H1 (cell line): ENCODE measurements at regions not wholly inside any gene's neighbourhood (a gene's known extent, or its start where the extent isn't known, plus 50 kb on each side); places are given as distances from the start of the nearest gene placed in this dataset.

Experiments
- CTCF ChIA-PET: fragments of 300-600 bp; sonication (Branson Sonifier 250); formaldehyde crosslinking; loops from one replicate; lab custom pipeline; 2021; ENCODE audit not compliant: partially characterized antibody; lab: Charles Lee
- POLR2A ChIA-PET: fragments of 300-600 bp; sonication (Branson Sonifier 250); formaldehyde crosslinking; loops from one replicate; lab custom pipeline; 2021; ENCODE audit warnings: inconsistent platforms; ENCODE audit not compliant: partially characterized antibody; lab: Charles Lee
- DNase-seq, 2 experiments: peaks; one replicate each; pipeline versions ENCODE4 v3.0.0 to v3.0.0-alpha.2; 2010 to 2022; ENCODE audit warnings: low spot score in 2 of 2, low read depth in 1 of 2, mixed read lengths in 1 of 2
- FAIRE-seq: peaks from 2 replicates; lab custom pipeline; 2011; peaks lifted over from hg19 to GRCh38; lab: Jason Lieb, UNC
- H2AFZ ChIP-seq: 2 replicates; pipeline ENCODE4 v1.8.1; 2012; ENCODE audit warnings: low read length, inconsistent platforms
- H2AK5ac ChIP-seq: 2 replicates; pipeline ENCODE4 v1.6.1; 2013; ENCODE audit warnings: low read depth, low read length
- H2BK120ac ChIP-seq: replicated peaks from 2 replicates; pipeline ENCODE3; 2013; ENCODE audit warnings: low read depth, low read length, inconsistent platforms
- H2BK12ac ChIP-seq: 2 replicates; pipeline ENCODE4 v1.6.1; 2013; ENCODE audit warnings: low read depth, low read length
- H2BK15ac ChIP-seq: 2 replicates; pipeline ENCODE4 v1.6.1; 2013; ENCODE audit warnings: low read length
- H2BK20ac ChIP-seq: 2 replicates; pipeline ENCODE4 v1.6.1; 2013; ENCODE audit warnings: low read length
- H2BK5ac ChIP-seq: 2 replicates; pipeline ENCODE4 v1.6.1; 2013; ENCODE audit warnings: low read depth, low read length
- H3K14ac ChIP-seq: 2 replicates; pipeline ENCODE4 v1.6.1; 2013; ENCODE audit warnings: inconsistent platforms; ENCODE audit not compliant: insufficient read length
- H3K18ac ChIP-seq: 2 replicates; pipeline ENCODE4 v1.6.1; 2013; ENCODE audit warnings: low read length; ENCODE audit errors: extremely low read depth
- H3K23ac ChIP-seq: 2 replicates; pipeline ENCODE4 v1.6.1; 2013; ENCODE audit warnings: inconsistent platforms; ENCODE audit not compliant: insufficient read length
- H3K23me2 ChIP-seq: 2 replicates; pipeline ENCODE4 v1.6.1; 2013; ENCODE audit warnings: low read depth, low read length
- H3K27ac ChIP-seq: 2 replicates; pipeline ENCODE4 v1.6.1; 2011; ENCODE audit warnings: low read depth, low read length, inconsistent platforms
- H3K27me3 ChIP-seq, 4 experiments: replicated peaks in 1 of 4; 1 replicate in 1 of 4; 2 replicates in 3 of 4; pipeline versions ENCODE4 v1.6.1 to v1.8.1; 2011 to 2013; ENCODE audit warnings: low read length in 3 of 4, mild to moderate bottlenecking in 3 of 4, inconsistent platforms in 2 of 4, mixed read lengths in 2 of 4, moderate library complexity in 1 of 4; ENCODE audit not compliant: control insufficient read depth in 3 of 4, insufficient read depth in 3 of 4; ENCODE audit errors: extremely low read depth in 1 of 4
- H3K36me3 ChIP-seq, 4 experiments: 2 replicates each; pipeline versions ENCODE4 v1.6.1 to v1.8.1; 2011 to 2013; ENCODE audit warnings: mild to moderate bottlenecking in 4 of 4, low read length in 3 of 4, moderate library complexity in 2 of 4, control low read depth in 1 of 4, inconsistent platforms in 1 of 4; ENCODE audit not compliant: insufficient read depth in 4 of 4, control insufficient read depth in 2 of 4
- H3K4ac ChIP-seq: replicated peaks from 2 replicates; pipeline ENCODE3; 2013; ENCODE audit warnings: low read length, low read depth, mixed read lengths, inconsistent platforms; ENCODE audit not compliant: insufficient read length
- H3K4me1 ChIP-seq, 4 experiments: replicated peaks in 1 of 4; 1 replicate in 1 of 4; 2 replicates in 3 of 4; pipeline versions ENCODE4 v1.6.1 to v1.8.1; 2011 to 2013; ENCODE audit warnings: low read length in 3 of 4, inconsistent platforms in 2 of 4, mixed read lengths in 1 of 4; ENCODE audit not compliant: insufficient read depth in 4 of 4, control insufficient read depth in 3 of 4
- H3K4me2 ChIP-seq, 2 experiments: 2 replicates each; pipeline versions ENCODE4 v1.6.1 to v1.8.1; 2011 to 2013; ENCODE audit warnings: low read depth in 2 of 2, low read length in 2 of 2, control low read depth in 1 of 2, inconsistent platforms in 1 of 2, mild to moderate bottlenecking in 1 of 2; ENCODE audit not compliant: insufficient read depth in 1 of 2
- H3K4me3 ChIP-seq, 4 experiments: fragments of 200-600, 300-600 bp in 1 of 4; sonication (generic), shearing (Covaris generic), sonication (Bioruptor Twin) in 1 of 4; 2 replicates each; pipeline versions ENCODE4 v1.5.1 to v1.8.1; 2011 to 2016; ENCODE audit warnings: low read length in 4 of 4, low read depth in 3 of 4, control low read depth in 2 of 4, inconsistent platforms in 2 of 4, mild to moderate bottlenecking in 2 of 4, mixed read lengths in 1 of 4, moderate library complexity in 1 of 4; ENCODE audit not compliant: insufficient read depth in 2 of 4; ENCODE audit errors: extremely low read depth in 1 of 4
- H3K56ac ChIP-seq: replicated peaks from 2 replicates; pipeline ENCODE3; 2013; ENCODE audit warnings: low read depth, mild to moderate bottlenecking, mixed read lengths, low read length, inconsistent platforms; ENCODE audit not compliant: insufficient read length
- H3K79me1 ChIP-seq: 2 replicates; pipeline ENCODE4 v1.6.1; 2013; ENCODE audit warnings: low read depth, low read length, control low read depth
- H3K79me2 ChIP-seq, 2 experiments: 2 replicates each; pipeline versions ENCODE4 v1.6.1 to v1.8.1; 2012 to 2013; ENCODE audit warnings: low read length in 2 of 2, mild to moderate bottlenecking in 2 of 2, inconsistent platforms in 1 of 2; ENCODE audit not compliant: insufficient read depth in 2 of 2, control insufficient read depth in 1 of 2
- H3K9ac ChIP-seq, 4 experiments: replicated peaks in 1 of 4; 1 replicate in 1 of 4; 2 replicates in 3 of 4; pipeline versions ENCODE4 v1.6.1 to v1.8.1; 2011 to 2013; ENCODE audit warnings: low read depth in 3 of 4, low read length in 3 of 4, control low read depth in 2 of 4, mild to moderate bottlenecking in 2 of 4, moderate library complexity in 2 of 4, inconsistent platforms in 1 of 4; ENCODE audit errors: extremely low read depth in 1 of 4
- H3K9me3 ChIP-seq, 2 experiments: 2 replicates each; pipeline versions ENCODE4 v1.6.1 to v1.8.1; 2012 to 2013; ENCODE audit warnings: mild to moderate bottlenecking in 2 of 2, moderate library complexity in 2 of 2, control low read depth in 1 of 2, inconsistent platforms in 1 of 2, low read depth in 1 of 2, low read length in 1 of 2, mixed read lengths in 1 of 2; ENCODE audit not compliant: insufficient read depth in 2 of 2
- H4K20me1 ChIP-seq, 2 experiments: replicated peaks in 1 of 2; 2 replicates each; pipeline versions ENCODE3 to v1.8.1; 2011 to 2013; ENCODE audit warnings: inconsistent platforms in 2 of 2, low read length in 2 of 2, mild to moderate bottlenecking in 1 of 2; ENCODE audit not compliant: insufficient read depth in 2 of 2, control insufficient read depth in 1 of 2
- H4K5ac ChIP-seq: 2 replicates; pipeline ENCODE4 v1.6.1; 2013; ENCODE audit warnings: low read length, low read depth, mixed read lengths, inconsistent platforms; ENCODE audit not compliant: insufficient read length
- H4K8ac ChIP-seq: 2 replicates; pipeline ENCODE4 v1.8.0; 2013; ENCODE audit warnings: mild to moderate bottlenecking, moderate library complexity, low read length, inconsistent platforms; ENCODE audit not compliant: insufficient read depth; ENCODE audit errors: extremely low read depth
- H4K91ac ChIP-seq: replicated peaks from 2 replicates; pipeline ENCODE3; 2013; ENCODE audit warnings: low read length, mixed read lengths, inconsistent platforms; ENCODE audit not compliant: insufficient read length
- CTCF ChIP-seq, 3 experiments: IDR thresholded peaks; 1 replicate in 2 of 3; 2 replicates in 1 of 3; pipeline versions ENCODE4 v1.5.1 to v1.6.1; 2011; ENCODE audit warnings: low read length in 3 of 3, mild to moderate bottlenecking in 3 of 3, inconsistent platforms in 2 of 3, low read depth in 1 of 3, moderate library complexity in 1 of 3; ENCODE audit not compliant: insufficient read depth in 1 of 3; ENCODE audit errors: control extremely low read depth in 1 of 3
- NRF1 ChIP-seq: IDR thresholded peaks from 2 replicates; pipeline ENCODE4 v1.6.1; 2011; ENCODE audit warnings: mild to moderate bottlenecking, low read depth, low read length, improper control_type of control experiment
- POLR2A ChIP-seq, 2 experiments: IDR thresholded peaks; 1 replicate in 1 of 2; 2 replicates in 1 of 2; pipeline ENCODE4 v1.6.1; 2011; ENCODE audit warnings: low read depth in 2 of 2, low read length in 2 of 2, mild to moderate bottlenecking in 2 of 2; ENCODE audit errors: control extremely low read depth in 1 of 2
- RAD21 ChIP-seq, 2 experiments: IDR thresholded peaks in 1 of 2; conservative IDR thresholded peaks in 1 of 2; 2 replicates each; pipeline ENCODE4 v1.6.1; 2011; ENCODE audit warnings: low read depth in 2 of 2, low read length in 2 of 2, improper control_type of control experiment in 1 of 2, inconsistent platforms in 1 of 2, mild to moderate bottlenecking in 1 of 2, moderate library complexity in 1 of 2
- TEAD4 ChIP-seq: IDR thresholded peaks from 2 replicates; pipeline ENCODE4 v1.6.1; 2012; ENCODE audit warnings: low read depth, low read length, inconsistent platforms, mixed read lengths
- WGBS, 2 experiments: shearing (Covaris generic) in 1 of 2; methylation state at CpG; one replicate each; pipeline versions ENCODE4 v1.1.6 to v1.1.7; 2013 to 2015; ENCODE audit warnings: low lambda C conversion rate in 2 of 2, mixed read lengths in 2 of 2, inconsistent platforms in 1 of 2, low coverage in 1 of 2, missing lambda C conversion rate in 1 of 2; ENCODE audit not compliant: insufficient replicate concordance in 2 of 2, insufficient coverage in 1 of 2, insufficient read length in 1 of 2; ENCODE audit errors: extremely low coverage in 1 of 2, missing lambda C conversion rate in 1 of 2; 5-methylcytosine and 5-hydroxymethylcytosine counted together

DNA sequence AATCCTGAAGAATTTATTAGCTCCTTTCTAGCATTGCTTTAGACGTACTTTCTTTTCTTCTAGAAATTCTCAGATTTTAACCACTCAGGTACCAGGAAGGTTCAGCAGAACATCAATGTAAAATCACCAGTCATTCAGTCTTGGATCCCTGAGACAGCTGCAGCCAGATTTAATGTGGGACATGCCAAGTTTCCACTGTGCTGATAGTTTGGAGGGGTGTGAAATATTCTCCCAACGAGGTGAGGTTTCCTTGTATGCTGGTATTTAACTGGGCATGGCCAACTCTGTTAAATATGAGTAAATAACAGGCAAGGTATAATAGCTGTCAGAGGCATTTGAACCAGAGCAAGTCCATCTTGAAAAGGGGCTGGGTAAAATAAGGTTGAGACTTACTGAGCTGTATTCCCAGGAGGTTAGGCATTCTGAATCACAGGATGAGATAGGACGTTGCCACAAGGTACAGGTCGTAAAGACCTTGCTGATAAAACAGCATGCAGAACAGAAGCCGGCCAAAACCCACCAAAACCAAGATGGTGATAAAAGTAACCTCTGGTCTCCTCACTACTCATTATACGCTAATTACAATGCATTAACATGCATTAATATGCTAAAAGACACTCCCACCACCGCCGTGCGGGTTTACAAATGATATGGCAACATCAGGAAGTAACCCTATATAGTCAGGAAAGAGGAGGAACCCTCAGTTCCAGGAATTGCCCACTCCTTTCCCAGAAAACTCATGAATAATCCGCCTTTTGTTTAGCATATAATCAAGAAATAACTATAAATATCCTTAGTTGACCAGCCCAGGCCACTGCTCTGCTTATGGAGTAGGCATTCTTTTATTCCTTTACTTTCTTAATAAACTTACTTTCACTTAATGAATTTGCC is 75.2 kb upstream of the RASSF8 start:
- Histone ChIP-seq H3K4me1 (peaks cover 0 to 9% (median 6%) of the 10 kb centered on the region in 4 experiments), H3K27me3 (no peaks in the 10 kb centered on the region), H2AFZ (no peak overlapping the region), H3K23me2 (no peaks in the 10 kb centered on the region), H3K4ac (no peak overlapping the region), H2BK20ac (no peak overlapping the region), H4K8ac (no peak overlapping the region), H3K18ac (no peak overlapping the region), H3K56ac (no peak overlapping the region), H2BK12ac (no peak overlapping the region), H3K9me3 (no peaks in the 10 kb centered on the region), H3K4me3 (no peak overlapping the region), H2BK15ac (no peak overlapping the region), H4K5ac (no peak overlapping the region), H3K36me3 (no peaks in the 10 kb centered on the region), H3K4me2 (no peak overlapping the region), H3K79me2 (no peaks in the 10 kb centered on the region), H3K27ac (no peak overlapping the region), H4K20me1 (no peaks in the 10 kb centered on the region), H3K79me1 (no peaks in the 10 kb centered on the region), H3K9ac (no peak overlapping the region), H2BK5ac (no peak overlapping the region), H3K23ac (no peak overlapping the region), H2BK120ac (no peak overlapping the region), H2AK5ac (no peak overlapping the region), H4K91ac (no peak overlapping the region), H3K14ac (no peak overlapping the region)
- no peak for DNase-seq
- ChIA-PET CTCF (no interaction called here), POLR2A (no interaction called here)
- no peak for FAIRE-seq
- 83% methylated on average over 10 of the region's 10 CpGs; no CpG with 5 or more reads in 1 of the 2 experiments for WGBS, 2 experiments
- no peak for TF ChIP-seq TEAD4
- TF ChIP-seq CTCF (IDR thresholded peaks at IDR 0.05; ENCODE audit: control extremely low read depth in 1 of 3, insufficient read depth in 1 of 3, low read depth in 1 of 3, low read length in 3 of 3), result no peak
- TF ChIP-seq NRF1, result no peak
- TF ChIP-seq POLR2A (IDR thresholded peaks at IDR 0.05; ENCODE audit: control extremely low read depth in 1 of 2, low read depth in 2 of 2, low read length in 2 of 2), result no peak
- no peak for TF ChIP-seq RAD21 (IDR thresholded peaks at IDR 0.05 in 1 of 2, conservative IDR thresholded peaks at IDR 0.05 in 1 of 2; ENCODE audit: low read depth in 2 of 2, low read length in 2 of 2)
